Activated CD8-positive, alpha-beta memory T cell treated with anti-CD3 and anti-CD28 coated beads for 48 hours (primary cell): ENCODE measurements at regions not wholly inside any gene's neighbourhood (a gene's known extent, or its start where the extent isn't known, plus 50 kb on each side); places are given as distances from the start of the nearest gene placed in this dataset.

Source experiments
- DNase-seq, 3 experiments: peaks; one replicate each; pipeline ENCODE4 v3.0.0-alpha.2; 2020; ENCODE audit warnings: low read depth in 2 of 3, low spot score in 2 of 3

GRCh38 chr18:78309924-78310323 is 669.7 kb upstream of the SALL3 start:
- DNase-seq, result no peak

GRCh38 chr18:78319264-78319663 is 660.4 kb upstream of the SALL3 start:
- no peak for DNase-seq

- DNase-seq, result no peak
Measured at GRCh38 chr18:78319961-78320360, 659.7 kb upstream of the SALL3 start.

GRCh38 chr18:78321402-78321801 is 658.2 kb upstream of the SALL3 start:
- no peak for DNase-seq

- no peak for DNase-seq
Measured at GRCh38 chr18:78323453-78324197, 656.0 kb upstream of the SALL3 start.

- DNase-seq, result no peak
Measured at GRCh38 chr18:78327643-78328042, 652.0 kb upstream of the SALL3 start.

GRCh38 chr18:78330766-78331165 is 648.9 kb upstream of the SALL3 start:
- no peak for DNase-seq

GRCh38 chr18:78352910-78353309 is 626.7 kb upstream of the SALL3 start:
- DNase-seq, result no peak

GRCh38 chr18:78362198-78362597 is 617.4 kb upstream of the SALL3 start:
- DNase-seq, result no peak

- DNase-seq, result no peak
Measured at GRCh38 chr18:78363556-78364387, 615.8 kb upstream of the SALL3 start.

- DNase-seq, result no peak
Measured at GRCh38 chr18:78364388-78364960, 615.1 kb upstream of the SALL3 start.

GRCh38 chr18:78367996-78368395 is 611.6 kb upstream of the SALL3 start:
- DNase-seq, result no peak

GRCh38 chr18:78368726-78369125 is 610.9 kb upstream of the SALL3 start:
- no peak for DNase-seq

- no peak for DNase-seq
Measured at GRCh38 chr18:78376046-78376445, 603.6 kb upstream of the SALL3 start.

GRCh38 chr18:78378403-78378802 is 601.2 kb upstream of the SALL3 start:
- DNase-seq, result no peak

GRCh38 chr18:78378983-78379382 is 600.6 kb upstream of the SALL3 start:
- no peak for DNase-seq

GRCh38 chr18:78390348-78390951 is 589.2 kb upstream of the SALL3 start:
- no peak for DNase-seq

- DNase-seq, result no peak
Measured at GRCh38 chr18:78390952-78391348, 588.7 kb upstream of the SALL3 start.

- DNase-seq, result no peak
Measured at GRCh38 chr18:78393086-78393862, 586.3 kb upstream of the SALL3 start.

- no peak for DNase-seq
Measured at GRCh38 chr18:78396077-78396476, 583.5 kb upstream of the SALL3 start.

GRCh38 chr18:78396756-78397155 is 582.9 kb upstream of the SALL3 start:
- DNase-seq, result no peak
